D721Med (cell line): ENCODE measurements at regions not wholly inside any gene's neighbourhood (a gene's known extent, or its start where the extent isn't known, plus 50 kb on each side); places are given as distances from the start of the nearest gene placed in this dataset.

Source experiments
- DNase-seq: peaks from one replicate; pipeline ENCODE4 v3.0.0; 2011; ENCODE audit warnings: low spot score; ENCODE audit not compliant: insufficient read length
- FAIRE-seq: peaks from 2 replicates; lab custom pipeline; 2011; peaks lifted over from hg19 to GRCh38; lab: Jason Lieb, UNC
- TF ChIP-seq, protein P1 (sequence below): IDR thresholded peaks from 2 replicates; pipeline ENCODE4 v1.5.1; 2012; ENCODE audit warnings: mild to moderate bottlenecking, control low read depth; ENCODE audit not compliant: insufficient read depth; ENCODE audit errors: missing control alignments

DNA sequence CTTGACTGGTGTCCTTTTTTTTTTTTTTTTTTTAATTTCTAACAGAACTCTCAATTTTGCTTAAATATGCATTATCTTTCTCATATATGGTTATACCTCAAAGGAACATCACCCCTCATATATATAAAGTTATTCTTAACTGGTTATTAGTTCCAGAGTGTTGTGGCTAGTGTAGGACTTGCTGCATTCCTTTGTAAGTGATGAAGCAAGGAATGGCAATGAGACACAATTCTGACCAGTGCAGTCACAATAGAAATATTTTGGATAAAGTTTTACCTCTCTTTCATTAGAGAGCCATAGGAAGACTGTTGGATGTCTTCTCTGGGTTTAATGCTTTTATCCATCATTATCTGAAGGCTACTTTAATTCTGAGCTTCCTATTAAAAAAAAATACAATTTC is 75.5 kb upstream of the CBLB start:
- no peak for FAIRE-seq
- TF ChIP-seq, protein P1, sequence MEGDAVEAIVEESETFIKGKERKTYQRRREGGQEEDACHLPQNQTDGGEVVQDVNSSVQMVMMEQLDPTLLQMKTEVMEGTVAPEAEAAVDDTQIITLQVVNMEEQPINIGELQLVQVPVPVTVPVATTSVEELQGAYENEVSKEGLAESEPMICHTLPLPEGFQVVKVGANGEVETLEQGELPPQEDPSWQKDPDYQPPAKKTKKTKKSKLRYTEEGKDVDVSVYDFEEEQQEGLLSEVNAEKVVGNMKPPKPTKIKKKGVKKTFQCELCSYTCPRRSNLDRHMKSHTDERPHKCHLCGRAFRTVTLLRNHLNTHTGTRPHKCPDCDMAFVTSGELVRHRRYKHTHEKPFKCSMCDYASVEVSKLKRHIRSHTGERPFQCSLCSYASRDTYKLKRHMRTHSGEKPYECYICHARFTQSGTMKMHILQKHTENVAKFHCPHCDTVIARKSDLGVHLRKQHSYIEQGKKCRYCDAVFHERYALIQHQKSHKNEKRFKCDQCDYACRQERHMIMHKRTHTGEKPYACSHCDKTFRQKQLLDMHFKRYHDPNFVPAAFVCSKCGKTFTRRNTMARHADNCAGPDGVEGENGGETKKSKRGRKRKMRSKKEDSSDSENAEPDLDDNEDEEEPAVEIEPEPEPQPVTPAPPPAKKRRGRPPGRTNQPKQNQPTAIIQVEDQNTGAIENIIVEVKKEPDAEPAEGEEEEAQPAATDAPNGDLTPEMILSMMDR: no peak
- DNase-seq: no peak

DNA sequence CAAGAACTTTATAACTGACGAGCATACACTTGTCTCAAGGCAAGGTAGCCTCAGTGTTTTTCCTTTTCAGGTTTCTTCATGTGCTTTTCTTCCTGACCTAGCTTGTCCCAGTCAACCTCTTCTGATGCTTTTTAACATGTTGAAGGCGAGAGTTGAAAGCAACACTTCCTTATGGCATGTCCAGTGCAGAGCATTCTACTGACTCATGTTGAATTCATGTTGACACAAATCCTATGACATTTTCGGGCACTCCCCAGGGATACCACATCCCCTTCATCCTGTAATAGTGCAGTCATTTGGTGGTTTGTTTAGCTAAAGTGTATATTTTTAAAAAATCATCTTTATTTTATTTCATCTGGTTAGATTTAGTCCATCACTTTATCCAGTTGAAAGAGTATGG is 75.9 kb upstream of the CBLB start:
- DNase-seq (no peak), FAIRE-seq (no peak)
- TF ChIP-seq, protein P1: no peak

DNA sequence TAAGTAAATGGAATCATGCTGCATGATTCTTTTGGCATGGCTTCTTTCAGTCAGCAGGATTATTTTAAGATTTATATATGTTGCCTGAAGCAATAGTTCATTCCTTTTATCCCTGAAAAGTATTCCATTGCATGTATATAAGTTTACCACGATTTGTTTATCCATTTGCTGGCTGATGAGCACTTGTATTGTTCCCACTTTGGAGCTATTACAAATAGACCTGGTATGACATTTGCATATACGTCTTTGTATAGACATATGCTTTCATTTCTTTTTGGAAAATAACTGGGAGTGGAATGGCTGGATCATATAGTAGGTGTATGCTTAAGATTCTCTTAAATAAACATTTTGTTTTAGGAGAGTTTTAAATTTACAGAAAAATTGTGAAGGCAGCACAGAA is 79.3 kb upstream of the CBLB start:
- TF ChIP-seq, protein P1: no peak
- DNase-seq (no peak), FAIRE-seq (no peak)

DNA sequence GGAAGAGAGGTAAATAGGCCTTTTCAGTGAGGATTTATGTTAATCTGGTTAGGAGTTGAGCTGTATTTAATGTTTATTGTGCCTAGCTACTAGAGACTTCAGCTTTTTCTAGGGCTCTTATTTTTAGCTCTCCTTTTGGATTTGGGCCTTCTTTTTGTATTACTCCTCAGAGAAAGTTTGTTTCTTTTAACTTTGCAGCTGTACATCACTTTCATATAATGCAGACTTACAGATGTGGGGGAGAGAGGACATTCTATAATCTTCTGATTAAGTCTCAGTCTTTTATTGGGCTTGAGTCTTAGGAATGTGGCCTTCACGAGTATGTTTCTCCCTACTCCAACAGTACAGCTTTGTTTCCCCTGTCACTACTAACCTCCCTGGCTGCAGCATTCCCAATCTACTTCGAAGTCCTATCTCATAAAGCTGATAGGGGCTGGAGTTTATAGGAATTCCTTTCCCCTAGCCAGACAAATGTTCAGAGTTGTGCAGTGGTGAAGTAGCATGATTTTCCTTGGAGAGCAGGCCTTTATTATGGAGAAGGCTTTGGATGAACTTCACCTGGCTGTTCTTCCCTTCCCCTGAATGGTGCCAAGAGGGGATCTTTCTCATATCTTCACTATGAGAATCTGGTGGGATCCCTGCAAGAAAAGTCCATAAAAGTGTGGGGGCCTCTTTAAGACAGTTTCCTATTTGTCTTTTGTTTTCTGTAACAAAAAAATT is 82.2 kb upstream of the CBLB start:
- DNase-seq (no peak), FAIRE-seq (no peak)
- TF ChIP-seq, protein P1: no peak

DNA sequence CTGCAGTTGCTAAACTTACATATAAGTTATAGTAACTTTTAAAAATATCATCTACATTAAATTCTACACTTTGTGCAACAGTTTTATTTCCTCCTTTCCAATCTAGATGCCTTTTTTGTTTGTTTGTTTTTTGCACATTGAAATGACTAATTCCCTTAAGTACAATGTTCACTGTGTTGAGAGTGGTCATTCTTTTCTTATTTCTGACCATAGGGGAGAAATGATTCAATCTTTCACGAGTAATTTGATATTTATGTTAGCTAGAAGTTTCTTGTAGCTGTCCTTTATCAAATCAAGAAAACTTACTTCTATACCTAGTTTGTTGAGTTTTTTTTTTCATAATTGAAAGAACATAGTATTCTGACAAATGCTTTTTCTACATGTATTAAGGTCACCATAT is 85.0 kb upstream of the CBLB start:
- TF ChIP-seq, protein P1: no peak
- no peak for FAIRE-seq
- DNase-seq: no peak

DNA sequence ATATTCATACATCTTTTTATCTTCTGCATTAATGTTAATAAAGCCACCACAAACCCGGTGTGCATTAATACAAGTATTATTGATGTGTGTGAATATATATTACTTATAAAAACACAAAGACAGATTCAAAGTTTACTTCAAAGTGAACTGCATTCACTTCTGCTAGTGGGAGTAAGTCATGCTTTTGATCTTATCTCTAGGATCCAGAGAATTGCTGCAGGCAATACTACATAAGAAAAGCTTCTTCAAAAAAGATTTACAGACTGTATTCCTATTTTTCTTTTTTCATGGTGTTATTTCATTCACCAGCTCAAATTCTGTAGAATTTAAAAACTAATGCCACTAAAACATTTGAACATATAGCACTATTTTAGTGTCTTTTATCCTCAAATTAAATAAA is 87.5 kb upstream of the CBLB start:
- TF ChIP-seq, protein P1: no peak
- FAIRE-seq: no peak
- no peak for DNase-seq

DNA sequence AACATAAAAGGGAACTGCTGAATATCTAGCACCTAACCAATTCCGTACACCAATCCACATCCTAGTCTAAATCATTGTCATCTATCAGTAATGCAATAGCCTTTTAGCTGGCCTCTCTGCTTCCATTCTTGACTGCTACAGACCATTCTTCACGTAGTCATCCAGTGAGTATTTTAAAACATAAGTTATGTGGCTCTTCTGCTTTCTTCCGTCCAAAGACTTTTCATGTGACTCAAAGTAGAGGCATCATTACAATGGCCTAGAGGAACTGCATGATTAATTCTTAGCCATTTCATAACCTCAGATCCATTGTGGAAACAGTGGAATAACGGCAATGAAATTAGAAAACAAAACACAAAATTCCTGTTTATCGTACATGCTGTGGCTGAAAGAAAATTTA is 88.9 kb upstream of the CBLB start:
- TF ChIP-seq, protein P1: no peak
- FAIRE-seq (no peak), DNase-seq (no peak)
